Ishikawa (cell line): ENCODE measurements at regions not wholly inside any gene's neighbourhood (a gene's known extent, or its start where the extent isn't known, plus 50 kb on each side); places are given as distances from the start of the nearest gene placed in this dataset.

ENCODE experiments used
- EP300 ChIP-seq: IDR thresholded peaks from 2 replicates; pipeline ENCODE4 v1.6.1; 2012; ENCODE audit warnings: borderline replicate concordance
- MAX ChIP-seq: IDR thresholded peaks from 2 replicates; pipeline ENCODE4 v1.6.1; 2012
- RAD21 ChIP-seq: IDR thresholded peaks from 2 replicates; pipeline ENCODE4 v1.6.1; 2012; ENCODE audit warnings: low read depth
- REST ChIP-seq: IDR thresholded peaks from 2 replicates; pipeline ENCODE4 v1.6.1; 2012; ENCODE audit warnings: low read depth, mild to moderate bottlenecking
- TAF1 ChIP-seq: IDR thresholded peaks from 2 replicates; pipeline ENCODE4 v1.6.1; 2012; ENCODE audit warnings: low read depth, mild to moderate bottlenecking
- TCF12 ChIP-seq: IDR thresholded peaks from 2 replicates; pipeline ENCODE4 v1.6.1; 2012; ENCODE audit warnings: low read depth
- TEAD4 ChIP-seq: IDR thresholded peaks from 2 replicates; pipeline ENCODE4 v1.6.1; 2012

- no peak for TF ChIP-seq REST
- TF ChIP-seq EP300, result no peak
- TF ChIP-seq MAX, result no peak
- no peak for TF ChIP-seq RAD21
- no peak for TF ChIP-seq TEAD4
- TF ChIP-seq TAF1, result no peak
- no peak for TF ChIP-seq TCF12
Observed at GRCh38 chr20:23254034-23254433, 96.6 kb upstream of the NXT1 start.
